NCI-H1930 (cell line): ENCODE measurements at regions not wholly inside any gene's neighbourhood (a gene's known extent, or its start where the extent isn't known, plus 50 kb on each side); places are given as distances from the start of the nearest gene placed in this dataset.

ENCODE experiments used
- DNase-seq, 2 experiments: peaks; one replicate each; lab custom pipeline; 2025; lab: John Stamatoyannopoulos, UW

GRCh38 chr9:3161912-3162311 is 318.0 kb upstream of the PUM3 start:
- DNase-seq = no peak

GRCh38 chr9:3157011-3157410 is 313.1 kb upstream of the PUM3 start:
- no peak for DNase-seq

- no peak for DNase-seq
Measured at GRCh38 chr9:3151672-3152576, 308.0 kb upstream of the PUM3 start.

GRCh38 chr9:3150074-3150473 is 306.2 kb upstream of the PUM3 start:
- DNase-seq = no peak

GRCh38 chr9:3138231-3139229 is 294.6 kb upstream of the PUM3 start:
- no peak for DNase-seq

- no peak for DNase-seq
Measured at GRCh38 chr9:3137347-3137695, 293.4 kb upstream of the PUM3 start.

- no peak for DNase-seq
Measured at GRCh38 chr9:3136686-3137346, 292.9 kb upstream of the PUM3 start.

GRCh38 chr9:3136230-3136629 is 292.3 kb upstream of the PUM3 start:
- DNase-seq = no peak

- DNase-seq = peak in 1 of 2 experiments; percentile 38
Measured at GRCh38 chr9:3127564-3127963, 283.7 kb upstream of the PUM3 start.

- DNase-seq = peak in 1 of 2 experiments; percentile 25
Measured at GRCh38 chr9:3125602-3126405, 281.9 kb upstream of the PUM3 start.

- no peak for DNase-seq
Measured at GRCh38 chr9:3124001-3124400, 280.1 kb upstream of the PUM3 start.

- DNase-seq = no peak
Measured at GRCh38 chr9:3118081-3118480, 274.2 kb upstream of the PUM3 start.

- DNase-seq = no peak
Measured at GRCh38 chr9:3099646-3100045, 255.8 kb upstream of the PUM3 start.

GRCh38 chr9:3088219-3088618 is 244.3 kb upstream of the PUM3 start:
- no peak for DNase-seq

GRCh38 chr9:3087697-3088096 is 243.8 kb upstream of the PUM3 start:
- no peak for DNase-seq

- DNase-seq = no peak
Measured at GRCh38 chr9:3080951-3081350, 237.1 kb upstream of the PUM3 start.

GRCh38 chr9:3074247-3074646 is 230.4 kb upstream of the PUM3 start:
- DNase-seq = no peak

GRCh38 chr9:3066591-3066990 is 222.7 kb upstream of the PUM3 start:
- DNase-seq = no peak

- no peak for DNase-seq
Measured at GRCh38 chr9:3059781-3060468, 216.0 kb upstream of the PUM3 start.

- DNase-seq = no peak
Measured at GRCh38 chr9:3058409-3058808, 214.5 kb upstream of the PUM3 start.
